H1 (cell line): ENCODE measurements at regions not wholly inside any gene's neighbourhood (a gene's known extent, or its start where the extent isn't known, plus 50 kb on each side); places are given as distances from the start of the nearest gene placed in this dataset.

ENCODE experiments used
- CBX5 ChIP-seq: fragments of 300-800, 300-1000 bp; sonication (generic); IDR thresholded peaks from 2 replicates; pipeline ENCODE4 v1.7.1; 2016; ENCODE audit warnings: antibody characterized with exemption, low read length, low read depth
- CEBPB ChIP-seq: IDR thresholded peaks from 2 replicates; pipeline ENCODE4 v1.6.1; 2012; ENCODE audit warnings: low read depth, low read length

- TF ChIP-seq CBX5 = no peak
- TF ChIP-seq CEBPB = no peak
- TF ChIP-seq, all 59 proteins: peak for 0
These were observed 70.2 kb upstream of the KIF26B start (continued) for GRCh38 chr1:245084551-245084950.
